Chondrocyte (in vitro differentiated cells): ENCODE measurements at regions not wholly inside any gene's neighbourhood (a gene's known extent, or its start where the extent isn't known, plus 50 kb on each side); places are given as distances from the start of the nearest gene placed in this dataset.

Experiments
- DNase-seq: peaks from one replicate; pipeline ENCODE4 v3.0.0; 2021; ENCODE audit warnings: mixed read lengths, low spot score
- H3K27ac Mint-ChIP-seq: one replicate; pipeline ENCODE4 v1.8.0; 2021; ENCODE audit warnings: mild to moderate bottlenecking, moderate library complexity, mixed read lengths; ENCODE audit not compliant: unreplicated experiment
- H3K27me3 Mint-ChIP-seq: 2 replicates; pipeline ENCODE4 v1.8.0; 2021; ENCODE audit warnings: low read depth, mixed read lengths
- H3K36me3 Mint-ChIP-seq: 2 replicates; pipeline ENCODE4 v1.8.0; 2021; ENCODE audit warnings: low read depth, mixed read lengths
- H3K4me1 Mint-ChIP-seq: 2 replicates; pipeline ENCODE4 v1.8.0; 2021; ENCODE audit warnings: low read depth, mild to moderate bottlenecking, mixed read lengths
- H3K4me3 Mint-ChIP-seq: one replicate; pipeline ENCODE4 v1.8.0; 2021; ENCODE audit warnings: mild to moderate bottlenecking, moderate library complexity, mixed read lengths; ENCODE audit not compliant: unreplicated experiment
- H3K9me3 Mint-ChIP-seq: 2 replicates; pipeline ENCODE4 v1.8.0; 2021; ENCODE audit warnings: low read depth, mixed read lengths
- CTCF ChIP-seq: fragments of 200-600 bp; sonication (generic); IDR thresholded peaks from 2 replicates; pipeline ENCODE4 v1.5.0; 2021; ENCODE audit warnings: antibody characterized with exemption, mild to moderate bottlenecking, moderate library complexity

GRCh38 chr11:98153752-98154151 lies 867.0 kb upstream of the CNTN5 start:
- H3K9me3 Mint-ChIP-seq, result peaks cover 15% of the 10 kb centered on the region
- TF ChIP-seq CTCF, result no peak

DNA sequence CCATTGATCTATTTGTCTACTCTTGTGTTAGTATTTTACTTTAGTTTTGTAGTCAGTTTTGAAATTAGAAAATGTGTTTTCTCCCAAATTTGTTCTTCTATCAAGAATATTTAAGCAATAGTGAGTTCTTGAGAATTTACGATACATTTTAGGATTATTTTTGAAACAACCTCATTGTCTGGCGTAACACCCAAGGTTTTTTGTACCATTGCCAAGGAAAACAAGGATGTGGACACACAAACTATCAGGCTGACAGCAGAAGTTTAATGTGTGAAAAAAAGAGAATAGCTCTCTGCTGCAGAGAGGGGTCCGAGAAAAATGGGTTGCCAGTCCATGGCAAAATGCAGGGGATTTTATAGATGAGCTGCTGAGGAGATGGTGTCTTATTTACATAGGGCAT lies 865.1 kb upstream of the CNTN5 start:
- DNase-seq, result no peak
- H3K27ac Mint-ChIP-seq, result no peak overlapping the region
- H3K4me3 Mint-ChIP-seq, result no peak overlapping the region
- H3K36me3 Mint-ChIP-seq, result no peaks in the 10 kb centered on the region
- peaks cover 3% of the 10 kb centered on the region for H3K27me3 Mint-ChIP-seq
- no peak for TF ChIP-seq CTCF
- peaks cover 11% of the 10 kb centered on the region for H3K9me3 Mint-ChIP-seq
- no peaks in the 10 kb centered on the region for H3K4me1 Mint-ChIP-seq

More at GRCh38 chr11:98153752-98154151, 867.0 kb upstream of the CNTN5 start:
- Mint-ChIP-seq H3K4me1 (no peaks in the 10 kb centered on the region), H3K27ac (no peak overlapping the region), H3K27me3 (peaks cover 3% of the 10 kb centered on the region), H3K36me3 (no peaks in the 10 kb centered on the region), H3K4me3 (no peak overlapping the region)
- DNase-seq, result no peak

DNA sequence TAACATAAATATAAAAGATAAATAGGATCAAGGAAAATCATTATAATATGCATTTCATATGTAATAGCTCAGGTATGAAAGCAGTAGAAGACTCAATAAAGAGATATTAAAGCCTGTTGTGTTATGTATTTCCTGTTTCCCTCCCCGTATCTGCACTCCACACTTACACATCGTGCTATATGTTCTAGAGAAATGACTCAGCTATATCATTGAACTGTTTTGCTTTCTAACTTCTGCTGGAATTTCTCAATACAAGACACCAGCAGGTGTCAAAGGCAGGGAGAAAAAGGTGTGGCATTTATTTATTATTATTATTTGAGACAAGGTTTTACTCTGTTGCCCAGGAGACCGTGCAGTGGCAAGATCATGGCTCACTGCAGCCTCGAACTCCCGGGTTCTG lies 842.8 kb upstream of the CNTN5 start:
- Mint-ChIP-seq H3K9me3 (no peaks in the 10 kb centered on the region), H3K4me3 (no peak overlapping the region), H3K36me3 (no peaks in the 10 kb centered on the region), H3K4me1 (no peaks in the 10 kb centered on the region), H3K27me3 (no peaks in the 10 kb centered on the region), H3K27ac (no peak overlapping the region)
- no peak for DNase-seq
- TF ChIP-seq CTCF, result no peak

DNA sequence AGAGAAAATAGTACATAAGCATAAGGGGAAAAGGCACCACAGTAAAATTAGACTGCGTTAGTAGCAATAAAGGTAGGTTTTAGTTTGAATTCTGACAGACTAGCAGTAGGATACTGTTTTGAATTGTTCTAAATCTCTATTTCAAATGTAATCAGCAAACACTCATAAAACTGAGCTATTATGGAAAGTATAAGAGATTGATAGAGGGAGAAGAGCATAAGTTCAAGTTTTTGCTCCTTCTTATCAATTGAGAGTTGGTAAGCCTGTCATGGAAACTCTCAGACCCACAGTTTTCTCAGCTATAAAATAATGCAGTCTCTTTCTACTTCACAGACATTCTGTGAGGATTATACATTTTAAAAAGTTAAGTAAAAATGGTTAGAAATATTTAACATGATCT lies 840.2 kb upstream of the CNTN5 start:
- H3K9me3 Mint-ChIP-seq, result no peaks in the 10 kb centered on the region
- no peaks in the 10 kb centered on the region for H3K36me3 Mint-ChIP-seq
- no peaks in the 10 kb centered on the region for H3K4me1 Mint-ChIP-seq
- no peak for DNase-seq
- H3K27me3 Mint-ChIP-seq, result no peaks in the 10 kb centered on the region
- no peak overlapping the region for H3K27ac Mint-ChIP-seq
- TF ChIP-seq CTCF, result no peak
- no peak overlapping the region for H3K4me3 Mint-ChIP-seq

DNA sequence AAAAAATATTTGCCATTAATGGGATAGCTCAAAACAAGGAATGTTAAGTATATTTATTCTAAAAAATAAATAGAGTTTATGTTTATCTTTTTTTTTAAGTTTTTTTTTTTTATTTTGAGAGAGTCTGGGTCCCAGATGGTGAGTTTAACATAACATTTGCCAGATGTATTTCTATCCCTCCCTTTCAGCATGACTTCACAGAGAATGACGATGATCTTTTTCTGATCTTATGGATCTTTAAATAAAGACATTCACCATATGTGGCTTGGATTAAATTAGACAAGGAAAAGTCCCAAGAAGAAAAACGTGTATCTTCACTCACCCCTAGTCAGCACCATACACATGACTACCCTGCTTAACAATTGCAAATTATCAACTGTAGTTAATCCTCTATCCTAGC lies 839.8 kb upstream of the CNTN5 start:
- no peak for DNase-seq
- H3K27ac Mint-ChIP-seq, result no peak overlapping the region
- TF ChIP-seq CTCF, result no peak
- H3K36me3 Mint-ChIP-seq, result no peaks in the 10 kb centered on the region
- H3K27me3 Mint-ChIP-seq, result no peaks in the 10 kb centered on the region
- no peak overlapping the region for H3K4me3 Mint-ChIP-seq
- no peaks in the 10 kb centered on the region for H3K4me1 Mint-ChIP-seq
- H3K9me3 Mint-ChIP-seq, result no peaks in the 10 kb centered on the region
